ENCODE measurements at regions not wholly inside any gene's neighbourhood (a gene's known extent, or its start where the extent isn't known, plus 50 kb on each side); places are given as distances from the start of the nearest gene placed in this dataset.

GRCh38 chr2:186959486-186959885 is 110.5 kb upstream of the ZSWIM2 start:
- Histone ChIP-seq H3K36me3 (ENCODE audit: insufficient read depth, low read length) (no peaks in the 10 kb centered on the region), H2AFZ (ENCODE audit: low read length) (no peak overlapping the region), H3K4me3 (ENCODE audit: insufficient read depth, low read length) (no peak overlapping the region)

DNA sequence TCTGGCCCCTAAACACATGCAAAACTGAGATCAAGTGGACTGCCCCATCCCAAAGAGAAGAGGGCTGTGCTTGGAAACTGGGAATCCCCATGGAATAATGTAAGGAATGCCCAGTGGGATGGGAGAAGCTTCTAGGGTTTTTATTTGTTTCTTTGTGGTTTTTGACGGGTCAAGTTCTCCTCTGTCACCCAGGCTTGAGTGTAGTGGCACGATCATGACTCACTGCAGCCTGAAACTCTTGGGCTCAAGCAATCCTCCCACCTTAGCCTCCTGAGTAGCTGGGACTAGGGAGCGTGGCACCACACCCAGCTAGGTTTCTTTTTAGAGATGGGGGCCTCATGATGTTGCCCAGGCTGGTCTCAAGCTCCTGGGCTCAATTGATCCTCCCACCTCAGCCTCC is 101.7 kb upstream of the ZSWIM2 start:
- Histone ChIP-seq H3K4me1 (ENCODE audit: insufficient read depth, low read length) (no peaks in the 10 kb centered on the region), H3K27me3 (ENCODE audit: insufficient read depth, low read length) (no peaks in the 10 kb centered on the region), H3K9me3 (ENCODE audit: low read depth, low read length) (no peaks in the 10 kb centered on the region), H4K20me1 (ENCODE audit: insufficient read depth, low read length) (no peaks in the 10 kb centered on the region), H3K4me2 (ENCODE audit: insufficient read depth, low read length) (no peak overlapping the region), H3K36me3 (ENCODE audit: insufficient read depth, low read length) (no peaks in the 10 kb centered on the region), H3K4me3 (ENCODE audit: insufficient read depth, low read length) (no peak overlapping the region), H3K79me2 (ENCODE audit: insufficient read depth, low read length) (no peaks in the 10 kb centered on the region), H3K27ac (ENCODE audit: low read depth, low read length) (no peak overlapping the region), H2AFZ (ENCODE audit: low read length) (no peak overlapping the region)
- TF ChIP-seq, protein P1, sequence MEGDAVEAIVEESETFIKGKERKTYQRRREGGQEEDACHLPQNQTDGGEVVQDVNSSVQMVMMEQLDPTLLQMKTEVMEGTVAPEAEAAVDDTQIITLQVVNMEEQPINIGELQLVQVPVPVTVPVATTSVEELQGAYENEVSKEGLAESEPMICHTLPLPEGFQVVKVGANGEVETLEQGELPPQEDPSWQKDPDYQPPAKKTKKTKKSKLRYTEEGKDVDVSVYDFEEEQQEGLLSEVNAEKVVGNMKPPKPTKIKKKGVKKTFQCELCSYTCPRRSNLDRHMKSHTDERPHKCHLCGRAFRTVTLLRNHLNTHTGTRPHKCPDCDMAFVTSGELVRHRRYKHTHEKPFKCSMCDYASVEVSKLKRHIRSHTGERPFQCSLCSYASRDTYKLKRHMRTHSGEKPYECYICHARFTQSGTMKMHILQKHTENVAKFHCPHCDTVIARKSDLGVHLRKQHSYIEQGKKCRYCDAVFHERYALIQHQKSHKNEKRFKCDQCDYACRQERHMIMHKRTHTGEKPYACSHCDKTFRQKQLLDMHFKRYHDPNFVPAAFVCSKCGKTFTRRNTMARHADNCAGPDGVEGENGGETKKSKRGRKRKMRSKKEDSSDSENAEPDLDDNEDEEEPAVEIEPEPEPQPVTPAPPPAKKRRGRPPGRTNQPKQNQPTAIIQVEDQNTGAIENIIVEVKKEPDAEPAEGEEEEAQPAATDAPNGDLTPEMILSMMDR (IDR thresholded peaks at IDR 0.05; ENCODE audit: extremely low read depth, low read depth, low read length), result no peak
- no peak for DNase-seq (ENCODE audit: insufficient read length, low spot score, missing footprints)

More at GRCh38 chr2:186959486-186959885, 110.5 kb upstream of the ZSWIM2 start:
- Histone ChIP-seq H3K9me3 (ENCODE audit: low read depth, low read length) (no peaks in the 10 kb centered on the region), H4K20me1 (ENCODE audit: insufficient read depth, low read length) (no peaks in the 10 kb centered on the region), H3K27me3 (ENCODE audit: insufficient read depth, low read length) (no peaks in the 10 kb centered on the region), H3K27ac (ENCODE audit: low read depth, low read length) (no peak overlapping the region), H3K4me2 (ENCODE audit: insufficient read depth, low read length) (no peak overlapping the region), H3K4me1 (ENCODE audit: insufficient read depth, low read length) (no peaks in the 10 kb centered on the region), H3K79me2 (ENCODE audit: insufficient read depth, low read length) (no peaks in the 10 kb centered on the region)
- TF ChIP-seq, protein P1 (IDR thresholded peaks at IDR 0.05; ENCODE audit: extremely low read depth, low read depth, low read length), result no peak
- DNase-seq (ENCODE audit: insufficient read length, low spot score, missing footprints), result no peak

GRCh38 chr2:186949726-186950256 is 100.8 kb upstream of the ZSWIM2 start:
- TF ChIP-seq, protein P1 (IDR thresholded peaks at IDR 0.05; ENCODE audit: extremely low read depth, low read depth, low read length), result no peak

DNA sequence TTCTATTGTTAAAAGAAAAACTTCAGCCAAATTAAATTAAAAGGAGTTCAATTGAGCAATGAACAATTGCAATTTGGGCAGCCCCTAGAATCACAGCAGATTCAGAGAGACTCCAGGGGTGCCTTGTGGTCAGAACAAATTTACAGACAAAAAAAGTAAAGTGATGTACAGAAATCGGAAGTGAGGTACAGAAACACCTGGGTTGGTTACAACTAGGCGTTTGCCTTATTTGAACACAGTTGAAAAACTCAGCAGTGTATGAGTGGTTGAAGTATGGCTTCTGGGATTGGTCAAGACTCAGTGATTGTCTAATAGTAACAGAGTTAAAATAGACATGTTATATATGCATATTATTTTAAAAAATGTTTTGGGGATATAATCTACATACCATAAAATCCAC is 98.5 kb upstream of the ZSWIM2 start:
- no peak overlapping the region for H3K4me2 ChIP-seq (ENCODE audit: insufficient read depth, low read length)
- no peak overlapping the region for H2AFZ ChIP-seq (ENCODE audit: low read length)
- no peaks in the 10 kb centered on the region for H3K27me3 ChIP-seq (ENCODE audit: insufficient read depth, low read length)

More at GRCh38 chr2:186949726-186950256, 100.8 kb upstream of the ZSWIM2 start:
- Histone ChIP-seq H3K9me3 (ENCODE audit: low read depth, low read length) (no peaks in the 10 kb centered on the region), H3K4me1 (ENCODE audit: insufficient read depth, low read length) (no peaks in the 10 kb centered on the region), H3K4me3 (ENCODE audit: insufficient read depth, low read length) (no peak overlapping the region), H3K4me2 (ENCODE audit: insufficient read depth, low read length) (no peak overlapping the region), H3K79me2 (ENCODE audit: insufficient read depth, low read length) (no peaks in the 10 kb centered on the region), H3K36me3 (ENCODE audit: insufficient read depth, low read length) (no peaks in the 10 kb centered on the region), H3K27ac (ENCODE audit: low read depth, low read length) (no peak overlapping the region), H3K27me3 (ENCODE audit: insufficient read depth, low read length) (no peaks in the 10 kb centered on the region), H2AFZ (ENCODE audit: low read length) (no peak overlapping the region), H4K20me1 (ENCODE audit: insufficient read depth, low read length) (no peaks in the 10 kb centered on the region)
- DNase-seq (ENCODE audit: insufficient read length, low spot score, missing footprints), result no peak

More for the DNA sequence above, 98.5 kb upstream of the ZSWIM2 start:
- TF ChIP-seq, protein P1 (IDR thresholded peaks at IDR 0.05; ENCODE audit: extremely low read depth, low read depth, low read length), result no peak
- no peak for DNase-seq (ENCODE audit: insufficient read length, low spot score, missing footprints)
- Histone ChIP-seq H3K4me1 (ENCODE audit: insufficient read depth, low read length) (no peaks in the 10 kb centered on the region), H3K79me2 (ENCODE audit: insufficient read depth, low read length) (no peaks in the 10 kb centered on the region), H4K20me1 (ENCODE audit: insufficient read depth, low read length) (no peaks in the 10 kb centered on the region), H3K9me3 (ENCODE audit: low read depth, low read length) (no peaks in the 10 kb centered on the region), H3K4me3 (ENCODE audit: insufficient read depth, low read length) (no peak overlapping the region), H3K27ac (ENCODE audit: low read depth, low read length) (no peak overlapping the region), H3K36me3 (ENCODE audit: insufficient read depth, low read length) (no peaks in the 10 kb centered on the region)
